GM12878 (cell line): ENCODE measurements at regions not wholly inside any gene's neighbourhood (a gene's known extent, or its start where the extent isn't known, plus 50 kb on each side); places are given as distances from the start of the nearest gene placed in this dataset.

Experiments
- ATAC-seq: fragments of 200-7000 bp; cut with Tn5 transposase; 3 replicates; pipeline ENCODE4 v1.9.1; 2020; ENCODE audit warnings: mild to moderate bottlenecking, moderate library complexity
- BruUV-seq: library from RNA; stranded (reverse); fragments of 400-500 nt; replicated peaks from 2 replicates; lab custom pipeline; 2021; lab: Mats Ljungman, UMichigan
- CTCF ChIA-PET: fragments of 300-600 bp; sonication (Branson Sonifier 250); formaldehyde crosslinking; extraction: SDS; loops from one replicate; lab custom pipeline; 2021; ENCODE audit warnings: inconsistent platforms; lab: Yijun Ruan, JAX
- POLR2A ChIA-PET: fragments of 350-600 bp; formaldehyde crosslinking; extraction: SDS; loops from one replicate; lab custom pipeline; 2021; ENCODE audit warnings: inconsistent platforms; lab: Charles Lee
- RAD21 ChIA-PET: fragments of 300-600 bp; sonication (Branson Sonifier 250); formaldehyde crosslinking; loops from one replicate; lab custom pipeline; 2023; ENCODE audit warnings: antibody characterized with exemption; ENCODE audit not compliant: unreplicated experiment; lab: Charles Lee
- SMC1A ChIA-PET: fragments of 300-600 bp; sonication (Branson Sonifier 250); formaldehyde crosslinking; loops from one replicate; lab custom pipeline; 2023; ENCODE audit not compliant: unreplicated experiment, uncharacterized antibody; lab: Charles Lee
- DNase-seq: peaks from one replicate; pipeline ENCODE4 v3.0.0-alpha.2; 2011; ENCODE audit warnings: low read depth, low spot score
- FAIRE-seq: peaks from 3 replicates; lab custom pipeline; 2011; peaks lifted over from hg19 to GRCh38; lab: Jason Lieb, UNC
- H2AFZ ChIP-seq: 2 replicates; pipeline ENCODE4 v1.6.0; 2011; ENCODE audit warnings: low read depth, low read length, control low read depth; ENCODE audit not compliant: control insufficient read depth
- H3K27ac ChIP-seq: 2 replicates; pipeline ENCODE4 v1.5.1; 2011; ENCODE audit warnings: control low read depth; ENCODE audit not compliant: control insufficient read depth, insufficient read depth
- H3K27me3 ChIP-seq, 2 experiments: replicated peaks in 1 of 2; 2 replicates each; pipeline versions ENCODE4 v1.6.0 to v1.6.1; 2011; ENCODE audit warnings: low read length in 1 of 2; ENCODE audit not compliant: control insufficient read depth in 2 of 2, insufficient read depth in 2 of 2
- H3K36me3 ChIP-seq, 2 experiments: 2 replicates each; pipeline ENCODE4 v1.5.1; 2011; ENCODE audit warnings: low read length in 1 of 2; ENCODE audit not compliant: control insufficient read depth in 2 of 2, insufficient read depth in 2 of 2
- H3K4me1 ChIP-seq: 2 replicates; pipeline ENCODE4 v1.6.1; 2011; ENCODE audit warnings: mild to moderate bottlenecking, low read length, moderate library complexity, mixed read lengths; ENCODE audit not compliant: control insufficient read depth, insufficient read depth
- H3K4me2 ChIP-seq: 2 replicates; pipeline ENCODE4 v1.6.0; 2011; ENCODE audit warnings: control low read depth; ENCODE audit not compliant: control insufficient read depth, insufficient read depth
- H3K4me3 ChIP-seq: fragments of 200-600 bp; sonication (generic); 2 replicates; pipeline ENCODE4 v1.5.1; 2016
- H3K79me2 ChIP-seq: 2 replicates; pipeline ENCODE4 v1.6.0; 2011; ENCODE audit warnings: low read length; ENCODE audit not compliant: control insufficient read depth, insufficient read depth
- H3K9ac ChIP-seq: 2 replicates; pipeline ENCODE4 v1.8.0; 2011; ENCODE audit warnings: low read length, control low read depth, mixed read lengths; ENCODE audit not compliant: control insufficient read depth, insufficient read depth
- H3K9me3 ChIP-seq: replicated peaks from 3 replicates; pipeline ENCODE4 v1.5.1; 2011; ENCODE audit warnings: mild to moderate bottlenecking, low read length; ENCODE audit not compliant: control insufficient read depth, insufficient read depth
- H4K20me1 ChIP-seq: 2 replicates; pipeline ENCODE4 v1.6.0; 2011; ENCODE audit not compliant: control insufficient read depth, insufficient read depth
- CHD2 ChIP-seq: IDR thresholded peaks from 2 replicates; pipeline ENCODE4 v1.6.1; 2011; ENCODE audit warnings: low read depth, low read length, improper control_type of control experiment, borderline replicate concordance
- EED ChIP-seq: sonication (generic); IDR thresholded peaks from 2 replicates; pipeline ENCODE4 v1.6.1; 2016; ENCODE audit warnings: antibody characterized with exemption, low read depth
- EP300 ChIP-seq, 2 experiments: fragments of 150-350 bp in 1 of 2; IDR thresholded peaks; 2 replicates each; pipeline ENCODE4 v1.6.1; 2011 to 2012; ENCODE audit warnings: low read depth in 2 of 2, low read length in 2 of 2, borderline replicate concordance in 1 of 2, improper control_type of control experiment in 1 of 2, inconsistent platforms in 1 of 2; ENCODE audit not compliant: control insufficient read depth in 1 of 2
- KDM1A ChIP-seq: fragments of 200-600 bp; sonication (generic); IDR thresholded peaks from 2 replicates; pipeline ENCODE4 v1.6.1; 2016; ENCODE audit warnings: borderline replicate concordance
- NBN ChIP-seq: fragments of 450-650 bp; IDR thresholded peaks from 2 replicates; pipeline ENCODE4 v1.6.1; 2016
- SMAD5 ChIP-seq: IDR thresholded peaks from 2 replicates; pipeline ENCODE4 v1.6.1; 2016; ENCODE audit warnings: antibody characterized with exemption, low read depth
- SREBF1 ChIP-seq: IDR thresholded peaks from 2 replicates; pipeline ENCODE4 v1.6.1; 2012; ENCODE audit warnings: mild to moderate bottlenecking, low read length
- TCF7 ChIP-seq: IDR thresholded peaks from 2 replicates; pipeline ENCODE4 v1.6.1; 2014; ENCODE audit warnings: antibody characterized with exemption, borderline replicate concordance
- ZBED1 ChIP-seq: IDR thresholded peaks from 2 replicates; pipeline ENCODE4 v1.6.1; 2016; ENCODE audit warnings: borderline replicate concordance
- ZNF274 ChIP-seq: IDR thresholded peaks from one replicate; pipeline ENCODE4 v1.8.0; 2011; ENCODE audit not compliant: insufficient read length, insufficient read depth
- ZSCAN29 ChIP-seq: fragments of 450-650 bp; IDR thresholded peaks from 2 replicates; pipeline ENCODE4 v1.6.1; 2017; ENCODE audit warnings: mild to moderate bottlenecking, moderate library complexity
- WGBS: methylation state at CpG from one replicate; pipeline ENCODE4 v1.1.6; 2016; ENCODE audit warnings: low lambda C conversion rate; ENCODE audit not compliant: insufficient replicate concordance, insufficient coverage; ENCODE audit errors: missing lambda C conversion rate; 5-methylcytosine and 5-hydroxymethylcytosine counted together
- in situ Hi-C: fragments of 300-500 bp; cut with MboI; formaldehyde crosslinking; loops from 9 replicates; pipeline ENCODE4 v1.14.3; 2018; ENCODE audit warnings: mixed read lengths
- intact Hi-C: fragments of 100-400 bp; cut with micrococcal nuclease; formaldehyde crosslinking; loops from one replicate; pipeline ENCODE4 v1.14.2; 2022; ENCODE audit not compliant: unreplicated experiment
- TF ChIP-seq, protein P1 (sequence below): IDR thresholded peaks from 2 replicates; pipeline ENCODE4 v1.6.1; 2012; ENCODE audit warnings: improper control_type of control experiment, low read depth, low read length; ENCODE audit not compliant: insufficient replicate concordance
- TF ChIP-seq, protein P2 (sequence below), 3 experiments: IDR thresholded peaks in 2 of 3; conservative IDR thresholded peaks in 1 of 3; 2 replicates each; pipeline ENCODE4 v1.5.1; 2011; ENCODE audit warnings: low read depth in 3 of 3, low read length in 3 of 3, mild to moderate bottlenecking in 3 of 3, control low read depth in 2 of 3, moderate library complexity in 2 of 3, inconsistent platforms in 1 of 3, mixed read lengths in 1 of 3; ENCODE audit not compliant: control insufficient read depth in 2 of 3, insufficient read depth in 1 of 3; ENCODE audit errors: extremely low read depth in 1 of 3

DNA sequence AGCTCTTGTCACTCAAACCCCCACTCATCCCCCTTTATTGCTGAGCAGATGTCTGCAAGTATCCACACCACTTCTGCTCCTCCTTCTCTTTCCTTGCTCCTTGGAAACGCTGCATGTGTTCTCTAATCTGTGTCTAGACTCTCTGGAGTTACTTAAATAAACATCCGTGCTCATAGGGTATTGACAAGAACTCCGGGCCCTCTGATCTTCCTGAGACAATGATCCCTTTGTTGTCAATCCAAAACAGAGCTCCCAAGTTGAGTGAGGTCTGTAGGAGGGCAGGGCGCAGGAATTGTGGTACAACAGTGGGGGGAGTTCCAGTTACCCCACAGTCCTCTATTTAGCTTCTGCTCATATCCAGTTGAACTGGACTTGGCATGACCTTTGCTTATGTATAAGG is 489.0 kb downstream of the SNAPC1 start (continued):
- TF ChIP-seq, protein P1, sequence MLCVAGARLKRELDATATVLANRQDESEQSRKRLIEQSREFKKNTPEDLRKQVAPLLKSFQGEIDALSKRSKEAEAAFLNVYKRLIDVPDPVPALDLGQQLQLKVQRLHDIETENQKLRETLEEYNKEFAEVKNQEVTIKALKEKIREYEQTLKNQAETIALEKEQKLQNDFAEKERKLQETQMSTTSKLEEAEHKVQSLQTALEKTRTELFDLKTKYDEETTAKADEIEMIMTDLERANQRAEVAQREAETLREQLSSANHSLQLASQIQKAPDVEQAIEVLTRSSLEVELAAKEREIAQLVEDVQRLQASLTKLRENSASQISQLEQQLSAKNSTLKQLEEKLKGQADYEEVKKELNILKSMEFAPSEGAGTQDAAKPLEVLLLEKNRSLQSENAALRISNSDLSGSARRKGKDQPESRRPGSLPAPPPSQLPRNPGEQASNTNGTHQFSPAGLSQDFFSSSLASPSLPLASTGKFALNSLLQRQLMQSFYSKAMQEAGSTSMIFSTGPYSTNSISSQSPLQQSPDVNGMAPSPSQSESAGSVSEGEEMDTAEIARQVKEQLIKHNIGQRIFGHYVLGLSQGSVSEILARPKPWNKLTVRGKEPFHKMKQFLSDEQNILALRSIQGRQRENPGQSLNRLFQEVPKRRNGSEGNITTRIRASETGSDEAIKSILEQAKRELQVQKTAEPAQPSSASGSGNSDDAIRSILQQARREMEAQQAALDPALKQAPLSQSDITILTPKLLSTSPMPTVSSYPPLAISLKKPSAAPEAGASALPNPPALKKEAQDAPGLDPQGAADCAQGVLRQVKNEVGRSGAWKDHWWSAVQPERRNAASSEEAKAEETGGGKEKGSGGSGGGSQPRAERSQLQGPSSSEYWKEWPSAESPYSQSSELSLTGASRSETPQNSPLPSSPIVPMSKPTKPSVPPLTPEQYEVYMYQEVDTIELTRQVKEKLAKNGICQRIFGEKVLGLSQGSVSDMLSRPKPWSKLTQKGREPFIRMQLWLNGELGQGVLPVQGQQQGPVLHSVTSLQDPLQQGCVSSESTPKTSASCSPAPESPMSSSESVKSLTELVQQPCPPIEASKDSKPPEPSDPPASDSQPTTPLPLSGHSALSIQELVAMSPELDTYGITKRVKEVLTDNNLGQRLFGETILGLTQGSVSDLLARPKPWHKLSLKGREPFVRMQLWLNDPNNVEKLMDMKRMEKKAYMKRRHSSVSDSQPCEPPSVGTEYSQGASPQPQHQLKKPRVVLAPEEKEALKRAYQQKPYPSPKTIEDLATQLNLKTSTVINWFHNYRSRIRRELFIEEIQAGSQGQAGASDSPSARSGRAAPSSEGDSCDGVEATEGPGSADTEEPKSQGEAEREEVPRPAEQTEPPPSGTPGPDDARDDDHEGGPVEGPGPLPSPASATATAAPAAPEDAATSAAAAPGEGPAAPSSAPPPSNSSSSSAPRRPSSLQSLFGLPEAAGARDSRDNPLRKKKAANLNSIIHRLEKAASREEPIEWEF, result no peak
- no peak for TF ChIP-seq TCF7
- no peak for TF ChIP-seq ZBED1
- no peak for TF ChIP-seq EED
- TF ChIP-seq SREBF1, result no peak
- TF ChIP-seq KDM1A, result no peak

DNA sequence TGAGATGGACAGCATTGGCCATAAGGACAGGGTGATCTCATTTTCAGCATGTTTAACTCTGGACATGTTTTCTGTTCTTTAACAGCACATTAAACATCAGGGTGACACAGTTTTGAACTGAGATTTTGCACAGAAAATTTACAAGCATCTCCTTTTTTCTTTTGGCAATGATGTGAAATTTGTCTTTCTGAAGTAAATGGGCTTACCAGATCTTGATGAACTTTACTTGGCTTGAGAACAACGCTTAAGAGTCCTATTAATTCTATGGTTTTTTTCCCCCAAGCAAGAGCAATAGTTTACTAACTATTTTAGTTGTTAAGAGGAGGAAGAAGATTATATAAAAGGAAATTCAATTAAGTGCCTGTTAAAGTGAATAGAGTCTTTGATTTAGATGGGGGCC is 491.0 kb downstream of the SNAPC1 start:
- H3K27me3 ChIP-seq, result no peaks in the 10 kb centered on the region; a peak in 1 of 4 replicates
- DNase-seq (no peak), FAIRE-seq (no peak), ATAC-seq (no peak)
- H4K20me1 ChIP-seq, result no peaks in the 10 kb centered on the region
- no peaks in the 10 kb centered on the region for H3K4me1 ChIP-seq
- ChIA-PET SMC1A (no interaction called here), RAD21 (no interaction called here), CTCF (no interaction called here), POLR2A (no interaction called here)
- H3K27ac ChIP-seq, result no peak overlapping the region
- no peaks in the 10 kb centered on the region for H3K36me3 ChIP-seq
- H2AFZ ChIP-seq, result no peak overlapping the region
- no TSS peak for BruUV-seq
- H3K9ac ChIP-seq, result no peak overlapping the region
- no peak overlapping the region for H3K4me3 ChIP-seq
- no peaks in the 10 kb centered on the region for H3K9me3 ChIP-seq
- intact Hi-C loops (no loop called here), in situ Hi-C loops (no loop called here)
- no peaks in the 10 kb centered on the region for H3K79me2 ChIP-seq
- WGBS, result 13% methylated on average over 1 of the region's 1 CpG
- no peak overlapping the region for H3K4me2 ChIP-seq
- TF ChIP-seq ZNF274 (no peak), NBN (no peak), EP300 (IDR thresholded peaks at IDR 0.05; ENCODE audit: borderline replicate concordance in 1 of 2, control insufficient read depth in 1 of 2, low read depth in 2 of 2, low read length in 2 of 2) (no peak), CHD2 (no peak), ZSCAN29 (no peak), SMAD5 (no peak)
- TF ChIP-seq, protein P2, sequence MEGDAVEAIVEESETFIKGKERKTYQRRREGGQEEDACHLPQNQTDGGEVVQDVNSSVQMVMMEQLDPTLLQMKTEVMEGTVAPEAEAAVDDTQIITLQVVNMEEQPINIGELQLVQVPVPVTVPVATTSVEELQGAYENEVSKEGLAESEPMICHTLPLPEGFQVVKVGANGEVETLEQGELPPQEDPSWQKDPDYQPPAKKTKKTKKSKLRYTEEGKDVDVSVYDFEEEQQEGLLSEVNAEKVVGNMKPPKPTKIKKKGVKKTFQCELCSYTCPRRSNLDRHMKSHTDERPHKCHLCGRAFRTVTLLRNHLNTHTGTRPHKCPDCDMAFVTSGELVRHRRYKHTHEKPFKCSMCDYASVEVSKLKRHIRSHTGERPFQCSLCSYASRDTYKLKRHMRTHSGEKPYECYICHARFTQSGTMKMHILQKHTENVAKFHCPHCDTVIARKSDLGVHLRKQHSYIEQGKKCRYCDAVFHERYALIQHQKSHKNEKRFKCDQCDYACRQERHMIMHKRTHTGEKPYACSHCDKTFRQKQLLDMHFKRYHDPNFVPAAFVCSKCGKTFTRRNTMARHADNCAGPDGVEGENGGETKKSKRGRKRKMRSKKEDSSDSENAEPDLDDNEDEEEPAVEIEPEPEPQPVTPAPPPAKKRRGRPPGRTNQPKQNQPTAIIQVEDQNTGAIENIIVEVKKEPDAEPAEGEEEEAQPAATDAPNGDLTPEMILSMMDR (IDR thresholded peaks at IDR 0.05 in 2 of 3, conservative IDR thresholded peaks at IDR 0.05 in 1 of 3; ENCODE audit: control insufficient read depth in 2 of 3, extremely low read depth in 1 of 3, insufficient read depth in 1 of 3, low read depth in 3 of 3, low read length in 3 of 3), result no peak
- TF ChIP-seq, all 136 proteins: peak for 0
